H9 (cell line): ENCODE measurements at regions not wholly inside any gene's neighbourhood (a gene's known extent, or its start where the extent isn't known, plus 50 kb on each side); places are given as distances from the start of the nearest gene placed in this dataset.

Experiments used
- DNase-seq: peaks from one replicate; pipeline ENCODE4 v3.0.0-alpha.2; 2017
- H2AFZ ChIP-seq: one replicate; pipeline ENCODE4 v1.6.1; 2013; ENCODE audit warnings: mild to moderate bottlenecking, low read length, control low read depth, moderate library complexity
- H2AK5ac ChIP-seq: 2 replicates; pipeline ENCODE4 v1.6.1; 2013; ENCODE audit warnings: low read length, control low read depth, mixed read lengths; ENCODE audit not compliant: insufficient read length
- H2BK120ac ChIP-seq: one replicate; pipeline ENCODE4 v1.6.1; 2013; ENCODE audit warnings: low read depth, mild to moderate bottlenecking, low read length, control low read depth, inconsistent platforms; ENCODE audit not compliant: poor library complexity, severe bottlenecking
- H2BK12ac ChIP-seq: 2 replicates; pipeline ENCODE4 v1.6.1; 2013; ENCODE audit warnings: low read length, control low read depth, mixed read lengths, low read depth; ENCODE audit not compliant: insufficient read length
- H2BK15ac ChIP-seq: 2 replicates; pipeline ENCODE4 v1.6.1; 2013; ENCODE audit warnings: low read depth, low read length, control low read depth
- H2BK20ac ChIP-seq: one replicate; pipeline ENCODE4 v1.6.1; 2013; ENCODE audit warnings: low read depth, mild to moderate bottlenecking, low read length, control low read depth, inconsistent platforms; ENCODE audit not compliant: poor library complexity, severe bottlenecking
- H2BK5ac ChIP-seq: 2 replicates; pipeline ENCODE4 v1.6.1; 2013; ENCODE audit warnings: low read length, control low read depth, mixed read lengths; ENCODE audit not compliant: insufficient read length
- H3K14ac ChIP-seq: 2 replicates; pipeline ENCODE4 v1.6.1; 2013; ENCODE audit warnings: low read length, control low read depth; ENCODE audit not compliant: insufficient read depth
- H3K18ac ChIP-seq: 2 replicates; pipeline ENCODE4 v1.6.1; 2013; ENCODE audit warnings: low read depth, mild to moderate bottlenecking, mixed read lengths, low read length, control low read depth; ENCODE audit not compliant: insufficient read length
- H3K23ac ChIP-seq: 2 replicates; pipeline ENCODE4 v1.6.1; 2013; ENCODE audit warnings: low read length, control low read depth, mixed read lengths, low read depth; ENCODE audit not compliant: insufficient read length
- H3K23me2 ChIP-seq: 2 replicates; pipeline ENCODE4 v1.6.1; 2013; ENCODE audit warnings: low read depth, mild to moderate bottlenecking, mixed read lengths, low read length, control low read depth; ENCODE audit not compliant: insufficient read length, poor library complexity, severe bottlenecking
- H3K27ac ChIP-seq: 2 replicates; pipeline ENCODE4 v1.5.1; 2013; ENCODE audit warnings: low read length, control low read depth, mixed read lengths, low read depth; ENCODE audit not compliant: insufficient read length
- H3K27me3 ChIP-seq: 2 replicates; pipeline ENCODE4 v1.6.1; 2013; ENCODE audit warnings: low read length, control low read depth, inconsistent platforms; ENCODE audit not compliant: insufficient read depth
- H3K4ac ChIP-seq: 2 replicates; pipeline ENCODE4 v1.6.1; 2013; ENCODE audit warnings: low read depth, mild to moderate bottlenecking, control low read depth, inconsistent platforms, low read length, moderate library complexity
- H3K4me1 ChIP-seq: 2 replicates; pipeline ENCODE4 v1.6.1; 2013; ENCODE audit warnings: low read length, control low read depth, inconsistent platforms; ENCODE audit not compliant: insufficient read depth
- H3K4me2 ChIP-seq: 2 replicates; pipeline ENCODE4 v1.6.1; 2013; ENCODE audit warnings: low read length, control low read depth, mixed read lengths; ENCODE audit not compliant: insufficient read length, insufficient read depth
- H3K56ac ChIP-seq: 2 replicates; pipeline ENCODE4 v1.6.1; 2013; ENCODE audit warnings: low read depth, mild to moderate bottlenecking, mixed read lengths, low read length, control low read depth; ENCODE audit not compliant: insufficient read length
- H3K79me1 ChIP-seq: 2 replicates; pipeline ENCODE4 v1.6.1; 2013; ENCODE audit warnings: low read depth, mild to moderate bottlenecking, moderate library complexity, low read length, control low read depth, inconsistent platforms; ENCODE audit not compliant: insufficient read depth, poor library complexity, severe bottlenecking
- H3K79me2 ChIP-seq: 2 replicates; pipeline ENCODE4 v1.6.1; 2013; ENCODE audit warnings: low read length, control low read depth, inconsistent platforms; ENCODE audit not compliant: insufficient read depth
- H3K9ac ChIP-seq: 2 replicates; pipeline ENCODE4 v1.6.1; 2013; ENCODE audit warnings: low read length, control low read depth, mixed read lengths; ENCODE audit not compliant: insufficient read length; ENCODE audit errors: extremely low read depth
- H3K9me3 ChIP-seq: one replicate; pipeline ENCODE4 v1.6.1; 2013; ENCODE audit warnings: low read depth, low read length, inconsistent platforms; ENCODE audit not compliant: control insufficient read depth
- H3T11ph ChIP-seq: one replicate; pipeline ENCODE4 v1.6.1; 2013; ENCODE audit warnings: mild to moderate bottlenecking, low read length, control low read depth, inconsistent platforms
- H4K20me1 ChIP-seq: one replicate; pipeline ENCODE4 v1.6.1; 2013; ENCODE audit not compliant: control insufficient read depth, insufficient read length, insufficient read depth
- H4K5ac ChIP-seq: 2 replicates; pipeline ENCODE4 v1.6.1; 2013; ENCODE audit warnings: low read depth, mild to moderate bottlenecking, mixed read lengths, low read length, control low read depth; ENCODE audit not compliant: insufficient read length
- H4K8ac ChIP-seq: replicated peaks from 2 replicates; pipeline ENCODE4 v1.6.1; 2013; ENCODE audit warnings: low read length, control low read depth, mixed read lengths, low read depth; ENCODE audit not compliant: insufficient read length
- H4K91ac ChIP-seq: 2 replicates; pipeline ENCODE4 v1.6.1; 2013; ENCODE audit warnings: low read depth, mild to moderate bottlenecking, moderate library complexity, mixed read lengths, low read length, control low read depth; ENCODE audit not compliant: insufficient read length
- H3K27ac Mint-ChIP-seq, 3 experiments: 2 replicates in 2 of 3; 3 replicates in 1 of 3; pipeline ENCODE4 v1.8.0; 2020 to 2021; ENCODE audit warnings: mixed read lengths in 3 of 3, mild to moderate bottlenecking in 1 of 3, moderate library complexity in 1 of 3
- H3K27me3 Mint-ChIP-seq: 2 replicates; pipeline ENCODE4 v1.8.0; 2021; ENCODE audit warnings: low read depth, mild to moderate bottlenecking, moderate library complexity, mixed read lengths
- H3K36me3 Mint-ChIP-seq, 3 experiments: 2 replicates in 2 of 3; 3 replicates in 1 of 3; pipeline ENCODE4 v1.8.0; 2020 to 2021; ENCODE audit warnings: low read depth in 3 of 3, mixed read lengths in 3 of 3; ENCODE audit not compliant: insufficient read depth in 1 of 3
- H3K4me1 Mint-ChIP-seq, 2 experiments: 2 replicates each; pipeline ENCODE4 v1.8.0; 2020; ENCODE audit warnings: mixed read lengths in 2 of 2
- H3K4me3 Mint-ChIP-seq, 2 experiments: 2 replicates in 1 of 2; 3 replicates in 1 of 2; pipeline ENCODE4 v1.8.0; 2020 to 2021; ENCODE audit warnings: mild to moderate bottlenecking in 2 of 2, mixed read lengths in 2 of 2, moderate library complexity in 1 of 2
- H3K9me3 Mint-ChIP-seq, 2 experiments: 2 replicates in 1 of 2; 3 replicates in 1 of 2; pipeline ENCODE4 v1.8.0; 2020; ENCODE audit warnings: mild to moderate bottlenecking in 2 of 2, mixed read lengths in 2 of 2, moderate library complexity in 1 of 2
- CTCF ChIP-seq: fragments of 200-600 bp; sonication (generic); conservative IDR thresholded peaks from 3 replicates; pipeline ENCODE4 v1.8.0; 2021; ENCODE audit warnings: antibody characterized with exemption, mild to moderate bottlenecking

GRCh38 chr1:194537521-194537920, 1351.1 kb upstream of the B3GALT2 start:
- H4K91ac ChIP-seq, result no peak overlapping the region
- H2AFZ ChIP-seq, result no peak overlapping the region
- H2AK5ac ChIP-seq, result no peak overlapping the region
- H3K14ac ChIP-seq, result no peak overlapping the region
- no peak overlapping the region for H3K56ac ChIP-seq
- no peak overlapping the region for H2BK5ac ChIP-seq
- no peaks in the 10 kb centered on the region for H3K79me2 ChIP-seq
- H3T11ph ChIP-seq, result no peak overlapping the region
- TF ChIP-seq CTCF, result no peak
- no peak overlapping the region for H3K4me3 Mint-ChIP-seq
- H3K27ac ChIP-seq, result no peak overlapping the region
- H3K4me1 ChIP-seq, result peaks cover 4% of the 10 kb centered on the region; the same call in 1 of the 2 replicates
- H3K23ac ChIP-seq, result no peak overlapping the region
- H3K9me3 ChIP-seq, result no peaks in the 10 kb centered on the region
- no peak overlapping the region for H2BK12ac ChIP-seq
- H3K9ac ChIP-seq, result no peak overlapping the region
- H4K8ac ChIP-seq, result no peak overlapping the region
- H2BK15ac ChIP-seq, result no peak overlapping the region
- DNase-seq, result no peak
- H4K5ac ChIP-seq, result no peak overlapping the region
- no peak overlapping the region for H3K18ac ChIP-seq
- H3K27ac Mint-ChIP-seq, result peak overlapping the region in 1 of 3 experiments; percentile 22; a peak in 1 of 7 replicates
- no peaks in the 10 kb centered on the region for H3K79me1 ChIP-seq
- H3K4me1 Mint-ChIP-seq, result peaks cover 16 to 24% of the 10 kb centered on the region in 2 experiments
- no peaks in the 10 kb centered on the region; a peak in 2 of 7 replicates for H3K36me3 Mint-ChIP-seq
- no peaks in the 10 kb centered on the region for H3K27me3 ChIP-seq
- H4K20me1 ChIP-seq, result no peaks in the 10 kb centered on the region
- H2BK20ac ChIP-seq, result no peak overlapping the region
- H3K27me3 Mint-ChIP-seq, result no peaks in the 10 kb centered on the region
- no peak overlapping the region for H3K4me2 ChIP-seq
- no peak overlapping the region for H3K4ac ChIP-seq
- H3K9me3 Mint-ChIP-seq, result peaks cover 6 to 7% of the 10 kb centered on the region in 2 experiments; a peak in 4 of 5 replicates
- no peak overlapping the region for H2BK120ac ChIP-seq
- no peaks in the 10 kb centered on the region for H3K23me2 ChIP-seq
